Left colon (tissue), 2 donors: ENCODE measurements at regions not wholly inside any gene's neighbourhood (a gene's known extent, or its start where the extent isn't known, plus 50 kb on each side); places are given as distances from the start of the nearest gene placed in this dataset.
"Not testable (repeated sequence)": the region's sequence is repeated elsewhere in the genome, so short reads cannot be mapped to it uniquely, and the experiment has no call there.

Source experiments
- ATAC-seq: fragments of 200-7000 bp; cut with Tn5 transposase; one replicate; pipeline ENCODE4 v1.9.1; 2020; ENCODE audit warnings: mild to moderate bottlenecking, moderate library complexity
- DNase-seq, 2 donors: peaks; one replicate each; pipeline ENCODE4 v3.0.0-alpha.2; 2020
- intact Hi-C, 2 donors: fragments of 100-400 bp; cut with DNase I in 1 of 2; cut with micrococcal nuclease in 1 of 2; formaldehyde crosslinking; loops; one replicate each; pipeline versions ENCODE4 v1.11.2 to v1.14.0; 2022; cut with DNase I, micrococcal nuclease
- donor health status: DM: no; HTN: no; CAD: no.
- donor health status: DM: yes; HTN: yes; CAD: no.

DNA sequence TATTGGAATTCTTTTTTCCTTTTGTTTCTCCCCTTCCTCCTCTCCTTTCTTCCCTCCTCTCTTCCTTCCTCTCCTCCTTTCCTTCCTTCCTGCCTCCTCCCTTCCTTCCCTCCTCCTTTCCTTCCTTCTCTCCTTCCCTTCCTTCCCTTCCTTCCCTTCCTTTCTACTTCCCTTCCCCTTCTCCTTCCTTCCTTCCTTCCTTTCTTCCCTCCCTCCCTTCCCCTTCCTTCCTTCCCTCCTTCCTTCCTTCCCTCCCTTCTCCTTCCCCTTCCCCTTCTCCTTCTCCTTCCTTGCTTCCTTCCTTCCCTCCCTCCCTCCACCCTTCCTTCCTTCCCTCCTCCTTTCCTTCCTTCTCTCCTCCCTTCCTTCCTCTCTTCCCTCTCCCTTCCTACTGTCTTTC is 431.0 kb upstream of the MEIS1 start:
- ATAC-seq (no peak), DNase-seq (no peak)
- intact Hi-C loops: no loop called here

DNA sequence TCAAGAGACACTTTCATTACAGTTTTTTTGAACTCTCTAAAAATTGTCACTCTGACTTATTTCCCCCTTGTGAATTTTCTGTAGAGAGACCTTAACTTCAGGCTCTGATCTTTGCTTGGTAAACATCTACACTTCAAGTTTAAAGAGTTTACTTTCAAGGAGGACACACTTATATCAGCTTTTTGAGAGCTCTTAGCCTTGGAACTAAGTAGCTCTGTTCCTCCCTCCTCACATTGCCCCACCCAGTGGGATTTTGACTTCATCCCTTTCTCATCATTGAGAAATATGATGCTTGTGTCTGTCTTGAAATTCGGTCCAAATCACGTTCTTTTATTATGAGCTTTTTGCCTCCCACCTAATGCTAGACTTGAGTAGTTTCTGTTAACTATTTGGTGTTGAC is 433.4 kb upstream of the MEIS1 start:
- DNase-seq (no peak), ATAC-seq (no peak)
- intact Hi-C loops: no loop called here

DNA sequence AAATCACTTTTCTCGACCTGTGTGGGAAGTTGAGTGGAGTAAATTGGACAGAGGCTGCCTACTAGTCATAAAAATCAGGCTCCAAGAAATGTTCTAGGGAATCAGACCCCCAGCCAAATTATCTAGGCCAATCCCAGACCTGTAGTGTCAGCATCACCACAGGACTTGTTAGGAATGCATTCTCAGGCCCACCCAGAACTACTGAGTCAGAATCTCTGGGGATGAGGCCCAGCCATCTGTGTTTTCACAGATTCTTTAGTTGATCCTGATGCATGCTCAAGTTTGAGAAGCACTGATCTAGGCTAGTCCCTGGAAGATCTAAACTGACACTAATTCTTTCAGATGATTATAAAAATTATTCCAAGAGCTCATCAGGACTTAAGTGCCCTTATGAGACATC is 434.0 kb upstream of the MEIS1 start:
- intact Hi-C loops: no loop called here
- no peak for ATAC-seq
- DNase-seq: no peak

DNA sequence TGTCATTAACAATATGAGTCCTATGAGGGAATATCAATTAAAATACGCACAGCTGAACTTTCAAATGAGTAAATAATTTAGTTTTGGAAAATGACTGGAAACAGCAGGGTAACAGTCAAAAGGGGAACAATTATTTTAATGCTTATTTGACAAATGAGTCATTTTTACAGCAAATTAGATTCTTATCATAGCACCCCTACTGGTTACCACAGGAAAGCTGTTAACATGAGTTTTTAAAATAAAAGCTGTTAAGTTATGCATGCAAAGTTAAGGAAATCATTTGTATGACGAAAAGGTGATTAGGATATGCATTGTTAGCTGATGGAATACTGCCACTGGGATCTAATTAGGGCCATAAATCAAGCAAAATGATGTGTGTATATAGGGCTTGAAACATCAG is 435.1 kb upstream of the MEIS1 start:
- DNase-seq (no peak), ATAC-seq (no peak)
- intact Hi-C loops: no loop called here

DNA sequence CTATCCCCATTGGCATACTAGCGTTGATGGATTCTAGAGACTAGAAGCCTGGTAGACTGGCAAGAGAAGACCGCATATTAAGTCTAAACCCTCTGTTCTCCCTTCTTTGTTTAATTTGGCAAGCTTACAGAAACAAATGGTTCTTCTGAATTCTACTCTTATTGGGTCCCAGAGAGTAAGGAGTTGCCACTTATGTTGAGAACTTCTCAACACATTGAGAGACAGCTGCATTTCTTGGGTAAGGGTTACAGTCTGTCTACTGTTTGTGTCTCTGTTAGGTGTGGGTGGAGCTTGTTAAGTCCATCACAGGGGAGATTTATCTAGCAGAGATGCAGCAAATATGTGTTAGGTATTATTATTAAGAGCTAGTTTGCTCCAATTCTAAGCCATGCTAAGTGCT is 435.8 kb upstream of the MEIS1 start:
- ATAC-seq: no peak
- DNase-seq: no peak
- intact Hi-C loops: no loop called here

GRCh38 chr2:65997961-65998360 is 437.0 kb upstream of the MEIS1 start:
- no peak for DNase-seq
- ATAC-seq: no peak
- intact Hi-C loops: no loop called here

DNA sequence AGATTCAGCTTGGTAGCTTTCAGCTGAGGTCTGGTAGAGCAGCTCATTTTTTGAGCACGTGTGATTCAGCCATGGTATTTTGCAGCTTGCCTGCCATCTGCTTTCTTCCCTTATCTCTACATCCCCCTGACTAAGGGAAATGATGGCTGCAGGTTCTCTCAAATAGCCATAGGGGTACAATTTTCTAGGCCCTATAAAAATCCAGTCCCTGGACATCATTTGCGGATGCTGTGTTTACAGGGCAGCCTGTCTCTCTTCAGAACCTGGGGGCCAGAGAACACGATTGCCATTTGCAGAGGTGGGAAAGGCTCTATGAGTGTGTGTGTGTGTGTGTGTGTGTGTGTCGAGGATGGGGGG is 442.7 kb upstream of the MEIS1 start:
- no peak for ATAC-seq
- DNase-seq: no peak
- intact Hi-C loops: no loop called here

- peak; percentile 60 for ATAC-seq
- peak; percentile 4 to 31 for DNase-seq
- intact Hi-C loops: no loop called here
These were observed 443.3 kb upstream of the MEIS1 start for GRCh38 chr2:65991381-65992197.

DNA sequence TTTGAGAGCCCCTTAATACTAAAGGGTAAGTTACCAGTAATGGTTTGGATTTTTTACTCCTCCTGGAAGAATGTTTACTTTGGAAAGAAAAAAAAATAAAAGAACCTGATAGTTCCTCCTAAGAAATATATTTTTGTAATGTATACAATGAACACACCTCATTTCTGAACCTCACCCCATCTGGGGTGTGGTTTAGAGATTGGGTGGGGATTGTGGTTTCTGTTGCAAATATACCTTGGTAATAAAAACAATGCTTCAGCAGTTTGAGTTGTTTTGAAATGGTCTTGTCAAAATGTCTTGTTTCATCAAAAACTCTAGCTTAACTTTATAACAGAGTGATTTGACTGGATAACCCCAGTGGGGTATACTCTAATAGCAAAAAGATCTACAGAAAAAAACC is 448.9 kb upstream of the MEIS1 start:
- ATAC-seq (no peak), DNase-seq (no peak)
- intact Hi-C loops: no loop called here

DNA sequence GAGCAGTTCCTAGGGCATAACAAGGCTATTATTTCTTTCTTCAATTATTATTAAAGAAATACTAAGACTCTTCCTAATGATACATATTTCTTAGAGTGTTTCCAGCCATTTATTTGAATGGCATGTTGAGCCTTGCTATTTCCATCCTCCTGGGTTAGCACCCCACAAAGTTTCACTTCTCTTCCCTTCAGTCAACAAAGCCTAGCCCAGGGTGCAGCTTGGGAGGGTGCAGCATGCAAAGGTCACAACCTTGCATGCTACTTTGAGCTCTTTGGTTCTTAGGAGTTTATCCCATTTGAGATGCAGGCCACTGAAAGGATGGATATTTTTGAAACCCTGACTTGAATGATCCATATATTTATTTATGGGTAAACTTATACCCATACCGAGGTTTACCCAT is 454.4 kb upstream of the MEIS1 start:
- ATAC-seq: no peak
- DNase-seq: no peak
- intact Hi-C loops: no loop called here

- intact Hi-C loops: no loop called here
- DNase-seq: no peak
- ATAC-seq: no peak
These were observed 455.5 kb upstream of the MEIS1 start for GRCh38 chr2:65979446-65979845.

GRCh38 chr2:65974067-65974723 is 460.7 kb upstream of the MEIS1 start:
- DNase-seq: no peak
- intact Hi-C loops: no loop called here
- no peak for ATAC-seq

DNA sequence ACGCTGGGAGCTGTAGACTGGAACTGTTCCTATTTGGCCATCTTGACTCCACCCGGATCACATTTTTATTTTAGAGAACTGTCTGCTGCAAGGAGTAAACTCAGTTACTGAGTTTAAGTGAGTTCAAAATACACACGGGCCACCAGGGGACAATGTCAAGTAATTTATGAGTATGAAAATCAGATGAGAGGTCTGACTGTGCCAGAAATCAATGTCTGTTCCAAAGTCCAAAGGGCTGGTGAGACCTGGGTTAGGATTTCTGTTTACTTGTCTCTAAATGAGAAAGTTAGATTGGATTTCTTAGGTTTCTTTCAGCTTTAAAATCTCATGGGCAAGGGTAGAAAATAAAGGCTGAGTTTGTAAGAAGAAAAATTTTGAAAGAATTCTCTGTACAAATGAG is 465.8 kb upstream of the MEIS1 start:
- DNase-seq (no peak), ATAC-seq (no peak)
- intact Hi-C loops: no loop called here

DNA sequence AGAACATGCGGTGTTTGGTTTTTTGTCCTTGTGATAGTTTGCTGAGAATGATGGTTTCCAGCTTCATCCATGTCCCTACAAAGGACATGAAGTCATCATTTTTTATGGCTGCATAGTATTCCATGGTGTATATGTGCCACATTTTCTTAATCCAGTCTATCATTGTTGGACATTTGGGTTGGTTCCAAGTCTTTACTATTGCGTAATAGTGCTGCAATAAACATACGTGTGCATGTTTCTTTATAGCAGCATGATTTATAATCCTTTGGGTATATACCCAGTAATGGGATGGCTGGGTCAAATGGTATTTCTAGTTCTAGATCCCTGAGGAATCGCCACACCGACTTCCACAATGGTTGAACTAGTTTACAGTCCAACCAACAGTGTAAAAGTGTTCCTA is 471.6 kb upstream of the MEIS1 start:
- DNase-seq, ATAC-seq, intact Hi-C loops: not testable (repeated sequence)

DNA sequence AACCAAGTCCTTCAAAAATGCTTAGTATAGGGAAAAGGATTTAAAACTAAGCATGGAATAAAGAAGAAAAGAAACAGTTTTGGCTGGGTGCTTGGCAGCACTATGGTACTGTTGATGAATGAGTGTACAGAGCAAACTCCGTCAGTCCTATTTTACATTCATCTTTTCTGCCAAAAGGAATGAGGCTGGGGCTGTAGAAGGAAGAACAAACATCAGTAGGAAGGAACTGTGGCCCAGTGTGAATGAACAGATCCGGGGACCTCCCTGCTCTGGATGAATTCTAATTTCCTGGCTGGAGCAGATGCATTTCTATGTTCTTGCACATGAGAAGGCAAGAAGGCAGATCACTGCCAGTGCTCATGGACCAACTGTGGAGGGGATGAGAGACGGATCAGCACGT is 474.0 kb upstream of the MEIS1 start:
- ATAC-seq (no peak), DNase-seq (no peak)
- intact Hi-C loops: no loop called here

DNA sequence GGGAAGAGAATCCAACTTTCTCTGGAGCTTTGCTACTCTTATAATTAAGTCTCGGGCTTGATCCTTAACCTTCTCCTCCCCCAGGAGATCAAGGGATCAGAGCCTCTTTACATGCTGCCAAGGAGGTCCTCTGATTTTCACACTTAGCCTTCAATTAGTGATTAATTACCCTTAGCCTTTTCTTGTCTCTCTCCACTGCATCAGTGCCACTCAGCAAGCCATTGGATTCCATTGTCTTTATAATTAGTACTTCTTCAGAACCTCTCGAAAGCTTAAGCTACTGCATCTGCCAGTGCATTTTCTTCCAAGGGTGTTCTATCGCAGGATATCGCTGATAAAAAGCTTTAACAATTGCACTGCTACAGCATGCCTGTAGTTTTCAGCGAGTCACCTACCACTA is 477.0 kb upstream of the MEIS1 start:
- DNase-seq (no peak), ATAC-seq (no peak)
- intact Hi-C loops: no loop called here

- intact Hi-C loops: no loop called here
- DNase-seq (no peak), ATAC-seq (no peak)
These were observed 477.5 kb upstream of the MEIS1 start for GRCh38 chr2:65957454-65957853.

DNA sequence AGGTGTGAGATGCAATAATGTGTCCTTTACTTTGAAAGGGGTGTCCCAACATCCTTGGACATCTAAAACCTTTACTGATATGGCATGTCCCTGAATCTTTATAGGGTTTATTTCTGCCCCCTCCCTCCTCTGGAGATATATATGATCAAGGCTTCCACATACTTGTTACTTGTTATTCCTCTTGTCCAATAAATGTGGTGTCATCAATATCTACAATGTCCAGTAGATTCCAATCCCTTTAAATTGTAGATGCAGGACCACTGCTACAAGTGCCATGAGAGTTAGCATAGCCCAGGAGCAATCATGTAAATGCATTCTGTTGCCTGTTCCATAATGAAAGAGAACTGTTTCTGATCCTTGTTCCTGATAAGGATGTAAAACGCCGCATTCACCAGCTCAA is 479.7 kb upstream of the MEIS1 start:
- DNase-seq (no peak), ATAC-seq (no peak)
- intact Hi-C loops: no loop called here

DNA sequence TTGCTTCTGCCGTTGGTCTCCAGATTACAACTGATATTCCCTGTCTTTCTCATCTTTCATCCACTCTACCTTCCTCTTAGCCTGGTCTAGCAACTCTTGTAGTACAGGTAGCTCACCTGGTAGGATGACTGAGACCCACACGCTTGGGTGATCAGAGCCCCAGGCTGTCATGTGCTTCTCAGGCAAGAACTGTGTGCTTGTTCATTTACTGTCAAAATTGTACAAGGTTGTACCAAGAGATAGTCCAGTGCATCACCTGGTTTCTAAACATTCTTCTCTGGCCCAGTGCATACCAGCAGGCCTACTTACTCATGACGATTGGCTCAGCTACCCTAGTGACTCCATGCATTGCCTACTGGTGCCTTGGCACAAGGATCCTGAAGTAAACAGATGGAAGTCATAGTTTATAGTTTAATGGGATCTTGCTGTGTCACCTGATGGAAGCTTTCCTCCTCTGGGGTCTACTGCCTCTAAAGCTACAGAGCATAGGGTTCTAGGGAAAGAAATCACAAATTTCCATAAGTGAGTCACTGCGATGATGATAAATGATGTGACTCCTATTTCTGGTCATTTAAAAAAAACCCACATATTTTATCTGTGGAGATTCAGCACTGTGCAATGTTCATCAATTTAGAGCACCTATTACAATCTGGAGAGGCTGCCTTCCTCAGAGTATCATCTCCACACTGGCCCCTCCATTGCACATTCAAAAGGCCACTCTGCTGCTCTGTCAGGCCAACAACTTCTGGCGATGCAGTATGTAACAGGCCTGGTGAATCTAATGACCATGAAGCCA is 481.8 kb upstream of the MEIS1 start:
- intact Hi-C loops: no loop called here
- DNase-seq: no peak
- ATAC-seq: no peak

GRCh38 chr2:65944213-65944612 is 490.7 kb upstream of the MEIS1 start:
- intact Hi-C loops: no loop called here
- DNase-seq (no peak), ATAC-seq (no peak)
